MM.1S (cell line): ENCODE measurements at regions not wholly inside any gene's neighbourhood (a gene's known extent, or its start where the extent isn't known, plus 50 kb on each side); places are given as distances from the start of the nearest gene placed in this dataset.

ENCODE experiments used
- DNase-seq: peaks from one replicate; pipeline ENCODE4 v3.0.0-alpha.2; 2015
- H2AFZ ChIP-seq: fragments of 300-600 bp; sonication (generic); 2 replicates; pipeline ENCODE4 v1.6.0; 2016; ENCODE audit warnings: antibody characterized with exemption, low read length
- H3F3A ChIP-seq: fragments of 300-600 bp; sonication (generic); 2 replicates; pipeline ENCODE4 v1.6.1; 2016; ENCODE audit warnings: mild to moderate bottlenecking, antibody characterized with exemption, low read length, moderate library complexity, mixed read lengths; ENCODE audit not compliant: insufficient read depth
- H3K27ac ChIP-seq: fragments of 300-600 bp; sonication (generic); 2 replicates; pipeline ENCODE4 v1.5.1; 2016; ENCODE audit warnings: mild to moderate bottlenecking, low read length
- H3K27me3 ChIP-seq: fragments of 300-600 bp; sonication (generic); replicated peaks from 2 replicates; pipeline ENCODE4 v1.6.0; 2016; ENCODE audit warnings: low read length; ENCODE audit not compliant: insufficient read depth
- H3K36me3 ChIP-seq: fragments of 300-600 bp; sonication (generic); replicated peaks from 2 replicates; pipeline ENCODE4 v1.6.1; 2016; ENCODE audit warnings: mild to moderate bottlenecking, low read length, mixed read lengths; ENCODE audit not compliant: insufficient read depth
- H3K4me1 ChIP-seq: fragments of 300-600 bp; sonication (generic); 2 replicates; pipeline ENCODE4 v1.6.1; 2016; ENCODE audit warnings: low read length, mixed read lengths
- H3K4me2 ChIP-seq: fragments of 300-600 bp; sonication (generic); 2 replicates; pipeline ENCODE4 v1.6.0; 2016; ENCODE audit warnings: low read depth, low read length
- H3K4me3 ChIP-seq: fragments of 300-600 bp; sonication (generic); 2 replicates; pipeline ENCODE4 v1.5.1; 2016; ENCODE audit warnings: low read length, mixed read lengths
- H3K79me2 ChIP-seq: fragments of 300-600 bp; sonication (generic); 2 replicates; pipeline ENCODE4 v1.6.1; 2016; ENCODE audit warnings: mixed run types, low read length, mixed read lengths
- H3K9ac ChIP-seq: fragments of 300-600 bp; sonication (generic); 2 replicates; pipeline ENCODE4 v1.6.1; 2016; ENCODE audit warnings: low read length, mixed read lengths
- H3K9me2 ChIP-seq: fragments of 300-600 bp; sonication (generic); replicated peaks from 2 replicates; pipeline ENCODE4 v1.6.1; 2016; ENCODE audit warnings: mild to moderate bottlenecking, low read length, mixed read lengths; ENCODE audit not compliant: insufficient read depth
- H3K9me3 ChIP-seq: fragments of 300-600 bp; sonication (generic); replicated peaks from 2 replicates; pipeline ENCODE4 v1.6.1; 2016; ENCODE audit warnings: mild to moderate bottlenecking, low read length, mixed read lengths; ENCODE audit not compliant: insufficient read depth
- H4K20me1 ChIP-seq: fragments of 300-600 bp; sonication (generic); 2 replicates; pipeline ENCODE4 v1.6.1; 2016; ENCODE audit warnings: mild to moderate bottlenecking, low read length, moderate library complexity, mixed read lengths; ENCODE audit not compliant: insufficient read depth
- CTCF ChIP-seq: fragments of 300-600 bp; sonication (generic); IDR thresholded peaks from 2 replicates; pipeline ENCODE4 v1.5.1; 2016; ENCODE audit warnings: antibody characterized with exemption, low read length, mixed read lengths
- EZH2 ChIP-seq: fragments of 300-600 bp; sonication (generic); optimal IDR thresholded peaks from 2 replicates; pipeline ENCODE3; 2017; ENCODE audit warnings: low read depth, mild to moderate bottlenecking, antibody characterized with exemption, low read length, mixed read lengths
- EZH2phosphoT487 ChIP-seq: fragments of 300-600 bp; sonication (generic); IDR thresholded peaks from 2 replicates; pipeline ENCODE4 v1.6.1; 2018; ENCODE audit warnings: antibody characterized with exemption, low read length

- DNase-seq, result no peak
- H3K4me2 ChIP-seq, result no peak overlapping the region
- no peaks in the 10 kb centered on the region for H3K9me3 ChIP-seq
- no peaks in the 10 kb centered on the region for H3K9me2 ChIP-seq
- H3F3A ChIP-seq, result no peaks in the 10 kb centered on the region
- H3K9ac ChIP-seq, result no peak overlapping the region
- no peak overlapping the region for H3K4me3 ChIP-seq
- no peak overlapping the region for H3K27ac ChIP-seq
- H3K36me3 ChIP-seq, result no peaks in the 10 kb centered on the region
- TF ChIP-seq EZH2, result no peak
- TF ChIP-seq CTCF, result no peak
- no peak for TF ChIP-seq EZH2phosphoT487
- H3K27me3 ChIP-seq, result no peaks in the 10 kb centered on the region
- no peaks in the 10 kb centered on the region for H4K20me1 ChIP-seq
- H3K4me1 ChIP-seq, result no peaks in the 10 kb centered on the region
- no peak overlapping the region for H2AFZ ChIP-seq
- H3K79me2 ChIP-seq, result no peaks in the 10 kb centered on the region
Measured at GRCh38 chr11:112771851-112772250, 189.4 kb upstream of the NCAM1 start.

- Histone ChIP-seq H3K4me1 (no peaks in the 10 kb centered on the region), H3K27ac (no peak overlapping the region), H3K79me2 (no peaks in the 10 kb centered on the region), H2AFZ (no peak overlapping the region), H3K36me3 (no peaks in the 10 kb centered on the region), H3K9ac (no peak overlapping the region), H3K9me2 (no peaks in the 10 kb centered on the region), H3K9me3 (no peaks in the 10 kb centered on the region), H3K4me2 (no peak overlapping the region), H3K4me3 (no peak overlapping the region), H3K27me3 (no peaks in the 10 kb centered on the region), H3F3A (no peaks in the 10 kb centered on the region), H4K20me1 (no peaks in the 10 kb centered on the region)
- TF ChIP-seq EZH2 (no peak), CTCF (no peak), EZH2phosphoT487 (no peak)
- no peak for DNase-seq
Measured at GRCh38 chr11:112773264-112773663, 188.0 kb upstream of the NCAM1 start.

- Histone ChIP-seq H3K27me3 (no peaks in the 10 kb centered on the region), H3F3A (no peaks in the 10 kb centered on the region), H3K9me2 (no peaks in the 10 kb centered on the region), H3K36me3 (no peaks in the 10 kb centered on the region), H3K4me1 (no peaks in the 10 kb centered on the region), H3K4me3 (no peak overlapping the region), H4K20me1 (no peaks in the 10 kb centered on the region), H3K4me2 (no peak overlapping the region), H3K9me3 (no peaks in the 10 kb centered on the region), H3K79me2 (no peaks in the 10 kb centered on the region), H3K27ac (no peak overlapping the region), H3K9ac (no peak overlapping the region), H2AFZ (no peak overlapping the region)
- no peak for DNase-seq
- TF ChIP-seq CTCF (no peak), EZH2phosphoT487 (no peak), EZH2 (no peak)
Measured at GRCh38 chr11:112776834-112777233, 184.4 kb upstream of the NCAM1 start.
